ENCODE measurements at regions not wholly inside any gene's neighbourhood (a gene's known extent, or its start where the extent isn't known, plus 50 kb on each side); places are given as distances from the start of the nearest gene placed in this dataset.
"Not testable (repeated sequence)": the region's sequence is repeated elsewhere in the genome, so short reads cannot be mapped to it uniquely, and the experiment has no call there.

DNA sequence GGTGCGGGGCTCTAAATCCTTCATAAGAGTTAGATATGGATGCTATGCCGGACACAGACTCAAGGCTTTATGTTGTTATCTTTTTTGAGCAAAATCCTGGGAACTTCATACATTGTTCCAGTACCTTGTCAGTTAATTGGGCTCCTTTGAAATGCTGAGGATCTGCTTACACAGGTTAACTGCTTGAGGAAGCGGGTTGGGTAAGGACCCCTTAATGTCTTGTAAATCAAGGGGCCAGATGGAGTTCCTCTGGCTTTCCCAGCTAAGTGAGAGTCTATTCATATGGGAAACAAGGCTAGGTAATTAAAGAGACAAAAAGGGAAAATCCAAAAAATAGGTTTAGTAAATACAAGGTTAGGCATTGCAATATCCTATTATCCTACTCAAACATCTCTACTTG, 141.5 kb downstream of the OR2B2 start:
- no peak for DNase-seq

DNA sequence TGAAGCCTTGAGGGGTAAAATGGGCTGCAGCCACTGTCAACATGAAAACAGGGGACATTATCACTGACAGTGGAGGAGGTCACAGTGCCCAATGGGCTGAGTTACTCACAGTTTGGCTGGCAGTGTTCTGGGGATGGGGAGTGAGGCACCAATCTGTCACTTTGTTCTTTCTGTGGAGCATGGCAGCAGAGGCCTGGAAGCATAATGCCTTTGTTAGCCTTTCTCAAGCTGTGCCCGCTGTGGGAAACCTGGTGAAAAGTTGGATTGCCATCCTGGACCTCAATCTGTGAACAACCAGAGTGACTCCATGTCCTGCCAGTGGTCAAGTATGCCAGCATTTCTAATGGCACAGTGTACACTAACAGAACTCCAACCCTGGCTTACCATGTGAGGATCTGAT, 143.6 kb downstream of the OR2B2 start:
- no peak for DNase-seq

GRCh38 chr6:27767851-27768250, 144.3 kb downstream of the OR2B2 start:
- no peak for DNase-seq

- DNase-seq, result no peak
These were observed 145.8 kb downstream of the OR2B2 start for GRCh38 chr6:27766405-27766804.

- no peak for DNase-seq
These were observed 147.1 kb downstream of the OR2B2 start for GRCh38 chr6:27765028-27765590.

GRCh38 chr6:27761391-27761790, 150.8 kb downstream of the OR2B2 start:
- no peak for DNase-seq

- no peak for DNase-seq
These were observed 151.7 kb downstream of the OR2B2 start for GRCh38 chr6:27760464-27760863.

- DNase-seq, result no peak
These were observed 152.3 kb downstream of the OR2B2 start for GRCh38 chr6:27759930-27760329.

DNA sequence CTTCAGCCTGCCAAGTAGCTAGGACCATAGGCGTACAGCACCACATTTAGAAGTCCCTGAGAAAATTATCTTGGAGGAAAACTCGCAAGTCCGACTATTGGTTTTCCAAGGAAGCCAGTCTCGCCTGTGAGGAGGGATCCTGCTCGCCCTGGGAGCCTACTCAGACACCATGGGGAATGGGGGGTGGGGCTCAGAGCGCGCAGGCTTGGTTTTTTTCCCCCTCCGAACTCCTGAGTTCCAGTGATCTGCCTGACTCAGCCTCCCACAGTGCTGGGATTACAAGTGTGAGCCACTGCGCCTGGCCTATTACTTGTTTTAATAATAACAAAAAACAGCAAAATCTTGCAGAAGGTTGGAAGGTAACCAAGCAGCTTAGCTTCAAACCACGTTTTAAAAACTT, 153.7 kb downstream of the OR2B2 start:
- no peak for DNase-seq

DNA sequence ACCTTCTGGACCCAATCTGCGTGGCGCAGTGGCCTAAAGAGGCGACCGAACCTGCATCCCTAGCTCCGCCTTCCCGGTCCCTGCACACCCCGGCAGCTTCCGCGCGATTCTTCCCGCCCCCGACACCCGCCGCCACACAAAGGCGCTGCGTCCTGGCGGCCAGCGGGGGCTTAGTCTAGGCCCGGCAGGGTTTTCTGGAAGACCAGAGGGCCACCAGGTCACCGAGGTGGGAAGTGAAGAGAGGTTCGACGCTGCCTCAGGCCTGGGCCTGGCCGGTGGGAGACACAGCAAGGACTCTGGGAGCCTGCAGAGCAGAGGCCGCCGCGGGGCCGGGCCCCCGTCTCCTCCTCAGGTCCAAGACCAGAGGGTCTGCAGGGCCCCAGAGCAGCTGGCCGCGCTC, 154.9 kb downstream of the OR2B2 start:
- no peak for DNase-seq

DNA sequence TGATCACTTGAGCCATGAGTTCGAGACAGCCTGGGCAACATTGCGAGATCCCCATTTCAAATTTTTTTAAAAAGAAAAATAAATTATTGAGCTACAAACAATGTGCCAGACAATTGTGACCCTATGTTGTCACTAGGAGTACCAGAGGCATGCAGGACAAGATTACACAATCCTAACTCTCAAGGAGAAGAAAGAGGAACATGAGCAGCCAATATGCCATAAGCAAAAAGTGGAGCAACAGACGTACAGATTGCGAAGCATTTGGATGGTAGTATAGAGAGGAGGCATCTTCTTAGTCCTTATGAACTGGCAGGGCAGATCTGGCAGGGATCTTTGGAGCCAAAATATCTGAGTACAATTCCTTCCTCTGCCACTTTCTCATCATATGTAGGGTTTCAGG, 156.4 kb downstream of the OR2B2 start:
- no peak for DNase-seq

GRCh38 chr6:27754408-27754782, 157.8 kb downstream of the OR2B2 start:
- DNase-seq, result no peak

DNA sequence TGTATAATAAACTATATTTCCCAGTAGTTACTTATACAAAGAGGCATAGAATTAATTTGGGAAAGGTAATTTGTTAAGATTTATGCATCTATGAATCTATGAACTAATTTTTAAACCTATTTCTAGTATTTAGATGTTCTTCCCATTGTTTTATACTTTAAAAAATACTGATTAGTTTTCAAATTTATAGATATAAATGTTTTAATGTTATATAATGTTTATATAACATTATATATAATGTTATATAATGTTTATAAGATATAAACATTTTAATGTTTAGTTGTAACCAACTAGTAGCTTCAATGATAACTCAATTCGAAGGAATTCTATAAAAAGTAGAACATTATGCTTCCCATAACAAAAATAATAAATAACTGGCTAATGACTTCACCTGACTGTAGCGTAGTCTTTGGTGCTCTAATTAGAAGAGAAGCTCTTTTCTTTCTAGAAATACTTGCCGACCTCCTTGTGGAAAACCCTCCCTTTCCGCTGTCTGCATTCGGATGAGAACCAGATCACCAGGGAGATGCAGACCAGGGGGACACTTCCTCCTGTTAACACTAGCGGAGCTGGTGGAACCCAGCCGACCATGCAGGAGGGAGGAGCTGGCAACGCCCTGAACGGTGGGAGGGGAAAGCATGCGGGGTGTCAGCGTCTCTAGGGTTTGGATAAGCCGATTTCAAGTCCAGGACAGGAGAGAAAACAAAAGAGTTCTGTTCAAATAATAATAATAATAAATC, 158.4 kb downstream of the OR2B2 start:
- DNase-seq, result peak; percentile 65 to 94

DNA sequence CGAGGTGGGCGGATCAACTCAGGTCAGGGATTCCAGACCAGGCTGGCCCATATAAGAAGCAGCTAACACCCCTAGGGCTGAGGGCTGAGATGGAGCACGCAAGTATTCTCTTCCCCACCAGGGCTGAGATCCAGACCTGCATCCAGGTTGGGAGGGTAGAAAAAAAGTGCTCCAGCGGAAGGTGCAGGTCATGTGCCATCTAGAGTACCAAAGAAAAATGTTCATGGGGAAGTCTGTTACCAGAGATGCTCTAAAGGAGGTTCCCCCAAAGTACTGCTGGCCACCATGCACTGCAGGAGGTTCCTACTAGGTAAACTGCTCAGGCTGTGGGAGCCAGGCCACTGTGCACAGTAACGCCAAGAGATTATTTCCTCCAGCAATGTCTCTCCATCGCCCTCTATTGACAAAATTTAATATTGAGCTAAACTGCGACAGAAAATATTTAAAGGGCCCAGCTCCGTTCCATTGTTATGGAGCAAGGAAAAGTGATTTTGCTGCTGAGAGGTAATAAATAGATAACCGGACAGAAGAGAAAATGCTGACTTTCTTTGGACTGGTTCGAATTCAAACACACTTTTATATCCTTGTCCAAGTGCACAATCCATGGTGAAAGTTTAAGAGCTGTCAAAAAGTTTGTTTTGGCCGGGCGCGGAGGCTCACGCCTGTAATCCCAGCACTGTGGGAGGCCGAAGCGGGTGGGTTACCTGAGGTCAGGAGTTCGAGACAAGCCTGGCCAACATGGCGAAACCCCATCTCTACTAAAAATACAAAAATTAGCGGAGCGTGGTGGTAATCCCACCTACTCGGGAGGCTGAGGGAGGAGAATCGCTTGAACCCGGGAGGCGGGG, 159.9 kb downstream of the OR2B2 start:
- DNase-seq, result peak; percentile 81 to 84

DNA sequence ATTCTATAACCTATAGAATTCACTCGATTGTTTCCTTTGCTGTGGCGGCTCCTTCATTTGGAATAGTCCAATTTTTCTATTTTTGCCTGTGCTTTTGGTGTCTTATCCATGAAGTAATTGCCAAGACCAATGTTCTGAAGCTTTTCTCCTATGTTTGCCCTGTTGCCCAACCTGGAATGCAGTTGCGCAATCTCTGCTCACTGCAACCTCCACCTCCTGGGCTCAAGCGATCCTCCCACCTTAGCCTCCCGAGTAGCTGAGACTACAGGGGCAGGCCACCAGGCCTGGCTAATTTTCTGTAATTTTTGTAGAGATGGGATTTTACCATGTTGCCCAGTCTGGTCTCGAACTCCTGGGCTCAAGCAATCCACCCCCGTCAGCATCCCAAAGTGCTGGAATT, 163.5 kb downstream of the OR2B2 start:
- DNase-seq, result no peak

DNA sequence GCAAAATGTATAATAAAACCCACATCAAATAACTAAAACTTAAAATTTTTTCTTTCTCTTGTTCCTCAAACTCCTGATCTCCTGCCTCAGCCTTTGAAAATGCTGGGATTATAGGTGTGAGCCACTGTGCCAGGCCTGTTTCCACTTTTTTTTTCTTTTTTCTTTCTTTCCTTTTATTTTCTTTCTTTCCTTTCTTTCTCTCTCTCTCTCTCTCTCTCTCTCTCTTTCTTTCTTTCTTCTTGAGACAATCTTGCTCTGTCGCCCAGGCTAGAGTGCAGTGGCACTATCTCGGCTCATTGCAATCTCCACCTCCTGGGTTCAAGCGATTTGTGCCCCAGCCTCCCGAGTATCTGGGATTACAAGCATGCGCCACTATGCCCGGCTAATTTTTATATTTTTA, 164.6 kb downstream of the OR2B2 start:
- no peak for DNase-seq

- DNase-seq, result not testable (repeated sequence)
These were observed 165.3 kb downstream of the OR2B2 start for GRCh38 chr6:27746860-27747259.

DNA sequence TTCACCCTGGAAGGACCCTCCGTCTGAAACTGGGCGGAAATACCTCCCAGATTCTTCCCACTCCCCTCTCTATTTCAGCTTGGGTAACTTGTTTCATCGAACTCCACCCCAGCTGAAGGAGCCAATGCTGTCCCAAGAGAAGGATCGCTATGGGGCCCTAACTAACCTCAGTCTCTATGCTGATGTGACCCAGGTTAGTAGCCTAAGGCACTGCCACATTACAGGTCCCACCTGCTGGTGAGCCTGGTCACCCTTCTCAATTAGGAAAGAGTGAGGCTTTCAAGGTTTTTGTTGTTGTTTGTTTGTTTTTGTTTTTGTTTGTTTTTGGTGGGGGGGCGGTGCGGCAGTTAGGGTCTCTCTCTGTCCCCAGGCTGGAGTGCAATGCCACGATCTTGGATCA, 168.4 kb downstream of the OR2B2 start:
- DNase-seq, result peak in 1 of 2 experiments; percentile 13

DNA sequence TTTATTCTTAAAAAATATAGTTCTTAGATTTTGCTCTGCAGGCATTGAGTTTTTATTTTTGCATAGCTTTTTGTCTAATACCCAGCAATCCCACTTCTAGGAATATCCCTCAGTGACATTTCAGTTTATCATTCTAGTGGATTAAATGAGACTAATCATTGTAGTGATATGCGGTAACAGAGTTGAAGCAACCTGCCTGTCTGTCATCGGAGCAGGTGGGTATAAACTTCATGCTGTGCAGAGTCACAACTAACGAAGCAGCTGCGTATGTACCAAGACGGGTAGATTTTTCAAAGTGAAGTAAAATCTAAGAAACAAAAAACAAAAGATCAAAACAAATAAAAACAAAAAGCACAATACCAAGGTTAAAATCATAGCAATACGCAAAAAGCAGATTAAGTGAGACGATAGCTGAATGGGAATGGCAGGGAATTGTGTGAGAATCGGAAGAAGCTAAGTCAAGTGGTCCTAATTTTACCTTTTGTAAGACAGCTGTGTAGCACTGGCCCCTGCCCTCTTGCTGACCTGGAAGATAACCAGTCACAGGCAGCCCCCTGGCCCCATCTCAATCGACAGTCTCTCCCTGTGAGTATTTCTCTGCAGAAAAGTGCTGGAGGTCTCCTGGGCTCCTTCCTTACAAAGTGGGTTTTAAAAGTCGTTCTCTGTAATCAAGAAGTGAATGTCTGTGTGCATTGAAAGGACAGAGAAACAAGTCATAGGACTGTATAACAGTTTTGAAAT, 169.2 kb downstream of the OR2B2 start:
- no peak for DNase-seq

- DNase-seq, result not testable (repeated sequence)
These were observed 172.3 kb downstream of the OR2B2 start for GRCh38 chr6:27739902-27740301.

GRCh38 chr6:27736686-27737085, 175.5 kb downstream of the OR2B2 start:
- no peak for DNase-seq

GRCh38 chr6:27728442-27728841, 183.8 kb downstream of the OR2B2 start:
- DNase-seq, result no peak

DNA sequence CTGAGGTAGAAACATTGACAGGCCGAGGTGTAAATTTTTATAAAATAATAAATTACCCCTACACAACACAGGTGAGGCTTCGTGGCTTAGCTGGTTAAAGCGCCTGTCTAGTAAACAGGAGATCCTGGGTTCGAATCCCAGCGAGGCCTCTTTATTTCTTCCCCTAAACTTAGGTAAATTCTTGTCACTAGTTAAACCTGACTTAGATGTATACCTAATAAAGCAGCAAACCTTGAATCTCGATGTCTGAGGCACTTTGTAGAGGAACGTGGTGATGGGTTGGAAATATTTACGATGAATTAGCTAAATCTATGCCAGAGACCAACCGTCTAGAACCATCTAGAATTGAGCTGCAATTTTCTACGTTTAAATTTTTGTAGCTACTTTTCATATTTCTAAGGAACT, 185.6 kb downstream of the OR2B2 start:
- DNase-seq, result peak in 1 of 2 experiments; percentile 36

All from NCI-H446 (cell line).